Activated CD8-positive, alpha-beta T cell treated with anti-CD3 and anti-CD28 coated beads for 36 hours (primary cell): ENCODE measurements at regions not wholly inside any gene's neighbourhood (a gene's known extent, or its start where the extent isn't known, plus 50 kb on each side); places are given as distances from the start of the nearest gene placed in this dataset.

Experiments used
- ATAC-seq: fragments of 200-7000 bp; cut with Tn5 transposase; one replicate; pipeline ENCODE4 v1.10.0; 2021; ENCODE audit warnings: mild to moderate bottlenecking, moderate library complexity
- CTCF ChIA-PET: fragments of 350-600 bp; sonication (Branson Sonifier 250); formaldehyde crosslinking; loops from one replicate; lab custom pipeline; 2021; ENCODE audit warnings: antibody characterized with exemption; lab: Charles Lee
- POLR2A ChIA-PET: fragments of 350-600 bp; sonication (Branson Sonifier 250); formaldehyde crosslinking; loops from one replicate; lab custom pipeline; 2021; ENCODE audit warnings: antibody characterized with exemption; lab: Charles Lee
- DNase-seq: peaks from one replicate; pipeline ENCODE4 v3.0.0-alpha.2; 2020
- H3K27ac Mint-ChIP-seq: one replicate; pipeline ENCODE4 v1.8.0; 2021; ENCODE audit warnings: mild to moderate bottlenecking, mixed read lengths
- H3K27me3 Mint-ChIP-seq: one replicate; pipeline ENCODE4 v1.8.0; 2021; ENCODE audit warnings: mixed read lengths
- H3K36me3 Mint-ChIP-seq: one replicate; pipeline ENCODE4 v1.8.0; 2021; ENCODE audit warnings: low read depth, mixed read lengths
- H3K4me1 Mint-ChIP-seq: one replicate; pipeline ENCODE4 v1.8.0; 2021; ENCODE audit warnings: low read depth, mixed read lengths
- H3K4me3 Mint-ChIP-seq: one replicate; pipeline ENCODE4 v1.8.0; 2021; ENCODE audit warnings: mild to moderate bottlenecking, moderate library complexity, mixed read lengths
- H3K9me3 Mint-ChIP-seq: one replicate; pipeline ENCODE4 v1.8.0; 2021; ENCODE audit warnings: mixed read lengths
- CTCF ChIP-seq: fragments of 200-600 bp; IDR thresholded peaks from one replicate; pipeline ENCODE4 v1.8.0; 2022; ENCODE audit warnings: antibody characterized with exemption, mild to moderate bottlenecking
- intact Hi-C: fragments of 100-400 bp; cut with micrococcal nuclease; formaldehyde crosslinking; loops from one replicate; pipeline ENCODE4 v1.10.0; 2022

DNA sequence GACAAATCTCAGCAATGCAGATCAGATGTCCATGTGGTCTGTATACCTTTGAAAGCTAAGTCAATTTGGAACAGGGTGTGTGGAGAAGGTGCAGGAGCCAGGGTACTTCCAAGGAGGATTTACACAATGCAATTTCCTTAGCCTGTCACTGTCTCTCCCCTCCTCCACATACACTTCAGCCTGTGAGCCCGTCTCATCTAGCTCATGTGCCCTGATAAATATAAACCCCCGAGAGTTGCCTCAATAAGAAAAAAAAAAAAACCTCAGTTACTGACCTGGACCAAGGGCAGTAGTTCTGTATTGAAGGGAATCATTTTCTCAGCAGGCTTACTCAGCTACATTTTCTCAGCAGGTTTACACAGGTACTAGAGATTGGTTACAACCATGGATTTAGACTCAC, 132.1 kb upstream of the PELI2 start:
- no peak overlapping the region for H3K4me3 Mint-ChIP-seq
- CTCF ChIA-PET: no interaction called here
- H3K9me3 Mint-ChIP-seq: peaks cover 6% of the 10 kb centered on the region
- peaks cover 20% of the 10 kb centered on the region for H3K27me3 Mint-ChIP-seq
- DNase-seq (no peak), ATAC-seq (no peak)
- H3K36me3 Mint-ChIP-seq: no peaks in the 10 kb centered on the region
- intact Hi-C loops: no loop called here
- no peak overlapping the region for H3K27ac Mint-ChIP-seq
- POLR2A ChIA-PET: no interaction called here
- no peak for TF ChIP-seq CTCF
- peaks cover 2% of the 10 kb centered on the region for H3K4me1 Mint-ChIP-seq

GRCh38 chr14:56000846-56001245, 117.4 kb upstream of the PELI2 start:
- no peak for TF ChIP-seq CTCF
- Mint-ChIP-seq H3K4me1 (peaks cover 39% of the 10 kb centered on the region), H3K27me3 (peaks cover 67% of the 10 kb centered on the region), H3K4me3 (no peak overlapping the region), H3K9me3 (peaks cover 4% of the 10 kb centered on the region), H3K36me3 (no peaks in the 10 kb centered on the region), H3K27ac (no peak overlapping the region)
- intact Hi-C loops: loop anchor here (10.0 kb wide), 1 partner anchor 204 kb away; no protein-coding TSS in a partner anchor
- ATAC-seq: no peak
- CTCF ChIA-PET: interaction anchor here (1.2 kb wide), 1 partner anchor 37 kb away, joined by 3 read pairs; no protein-coding TSS in a partner anchor
- POLR2A ChIA-PET: no interaction called here
- DNase-seq: no peak

DNA sequence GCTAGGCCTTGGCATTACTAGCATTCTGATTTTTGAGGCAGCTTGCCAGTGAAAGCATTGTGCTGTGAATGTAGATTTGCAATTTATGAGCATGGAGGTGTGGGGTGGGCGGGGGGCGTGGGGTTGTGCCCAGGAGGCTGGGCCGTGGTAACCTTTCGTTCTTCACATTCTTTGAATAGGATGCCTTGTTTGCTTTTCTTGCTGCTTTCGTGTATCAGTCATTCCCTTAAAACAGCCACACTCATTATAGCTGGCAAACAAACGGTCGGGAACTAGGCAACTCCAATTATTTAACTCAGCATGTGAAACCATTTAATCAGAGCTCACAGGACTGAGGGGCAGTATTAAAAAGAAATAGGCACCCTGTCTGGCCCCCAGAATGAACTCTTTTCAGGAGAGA, 115.9 kb upstream of the PELI2 start:
- ChIA-PET CTCF (no interaction called here), POLR2A (interaction anchor here (0.6 to 0.7 kb wide), 2 partner anchors 340 to 519 kb away, joined by 3 to 5 read pairs; no protein-coding TSS in a partner anchor)
- ATAC-seq (no peak), DNase-seq (no peak)
- TF ChIP-seq CTCF: no peak
- H3K27ac Mint-ChIP-seq: no peak overlapping the region
- no peaks in the 10 kb centered on the region for H3K36me3 Mint-ChIP-seq
- H3K4me1 Mint-ChIP-seq: peaks cover 39% of the 10 kb centered on the region
- peaks cover 2% of the 10 kb centered on the region for H3K9me3 Mint-ChIP-seq
- no peak overlapping the region for H3K4me3 Mint-ChIP-seq
- H3K27me3 Mint-ChIP-seq: peaks cover 57% of the 10 kb centered on the region
- intact Hi-C loops: loop anchor here (10.0 kb wide), 1 partner anchor 202 kb away; no protein-coding TSS in a partner anchor

- Mint-ChIP-seq H3K27ac (peak overlapping the region; percentile 25), H3K36me3 (no peaks in the 10 kb centered on the region), H3K9me3 (peaks cover 1% of the 10 kb centered on the region), H3K4me1 (peaks cover 39% of the 10 kb centered on the region), H3K4me3 (peak overlapping the region; percentile 6), H3K27me3 (peaks cover 55% of the 10 kb centered on the region)
- ChIA-PET POLR2A (interaction anchor here (0.6 kb wide), 1 partner anchor 339 kb away, joined by 5 read pairs; no protein-coding TSS in a partner anchor), CTCF (interaction anchor here (0.6 to 0.7 kb wide), 2 partner anchors 427 to 554 kb away, joined by 3 read pairs; no protein-coding TSS in a partner anchor)
- DNase-seq (peak; percentile 80), ATAC-seq (peak; percentile 95)
- no peak for TF ChIP-seq CTCF
- intact Hi-C loops: loop anchor here (10.0 kb wide), 1 partner anchor 202 kb away; no protein-coding TSS in a partner anchor
These were observed 115.2 kb upstream of the PELI2 start for GRCh38 chr14:56002876-56003625.

- no peak for DNase-seq
- intact Hi-C loops: loop anchor here (10.0 kb wide), 1 partner anchor 200 kb away; no protein-coding TSS in a partner anchor
- POLR2A ChIA-PET: no interaction called here
- Mint-ChIP-seq H3K4me1 (peaks cover 39% of the 10 kb centered on the region), H3K27ac (no peak overlapping the region), H3K36me3 (no peaks in the 10 kb centered on the region), H3K9me3 (peaks cover 3% of the 10 kb centered on the region), H3K27me3 (peaks cover 55% of the 10 kb centered on the region), H3K4me3 (no peak overlapping the region)
- CTCF ChIA-PET: no interaction called here
- no peak for ATAC-seq
- no peak for TF ChIP-seq CTCF
These were observed 113.9 kb upstream of the PELI2 start for GRCh38 chr14:56004323-56004722.
